ENCODE measurements at regions not wholly inside any gene's neighbourhood (a gene's known extent, or its start where the extent isn't known, plus 50 kb on each side); places are given as distances from the start of the nearest gene placed in this dataset.

DNA sequence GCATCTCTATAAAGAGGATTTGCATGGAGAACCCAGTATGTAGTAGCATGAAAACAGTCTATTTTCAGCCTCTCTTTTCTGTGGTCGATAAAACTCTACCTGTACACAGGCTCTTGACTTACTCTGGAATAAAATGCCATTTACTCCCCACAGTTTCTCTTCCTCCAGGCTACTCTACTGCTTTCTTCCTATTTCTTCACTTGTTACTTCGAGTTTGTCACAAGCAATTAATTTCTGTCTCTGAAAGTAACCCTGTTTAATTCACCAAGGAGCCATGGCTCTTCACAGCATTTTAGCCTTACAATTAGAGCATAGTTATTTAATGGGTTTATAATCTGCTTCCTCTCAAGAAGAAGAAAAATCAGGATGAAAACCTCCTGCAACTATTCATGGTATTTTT is 472.9 kb upstream of the PRKX start (continued):
- TF ChIP-seq MTA3 (IDR thresholded peaks at IDR 0.05; ENCODE audit: borderline replicate concordance, low read length) = no peak
- TF ChIP-seq, protein P1, sequence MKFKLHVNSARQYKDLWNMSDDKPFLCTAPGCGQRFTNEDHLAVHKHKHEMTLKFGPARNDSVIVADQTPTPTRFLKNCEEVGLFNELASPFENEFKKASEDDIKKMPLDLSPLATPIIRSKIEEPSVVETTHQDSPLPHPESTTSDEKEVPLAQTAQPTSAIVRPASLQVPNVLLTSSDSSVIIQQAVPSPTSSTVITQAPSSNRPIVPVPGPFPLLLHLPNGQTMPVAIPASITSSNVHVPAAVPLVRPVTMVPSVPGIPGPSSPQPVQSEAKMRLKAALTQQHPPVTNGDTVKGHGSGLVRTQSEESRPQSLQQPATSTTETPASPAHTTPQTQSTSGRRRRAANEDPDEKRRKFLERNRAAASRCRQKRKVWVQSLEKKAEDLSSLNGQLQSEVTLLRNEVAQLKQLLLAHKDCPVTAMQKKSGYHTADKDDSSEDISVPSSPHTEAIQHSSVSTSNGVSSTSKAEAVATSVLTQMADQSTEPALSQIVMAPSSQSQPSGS (IDR thresholded peaks at IDR 0.05; ENCODE audit: low read length) = no peak
- no peak for TF ChIP-seq NFYB (IDR thresholded peaks at IDR 0.05; ENCODE audit: insufficient read depth, low read depth, low read length)

DNA sequence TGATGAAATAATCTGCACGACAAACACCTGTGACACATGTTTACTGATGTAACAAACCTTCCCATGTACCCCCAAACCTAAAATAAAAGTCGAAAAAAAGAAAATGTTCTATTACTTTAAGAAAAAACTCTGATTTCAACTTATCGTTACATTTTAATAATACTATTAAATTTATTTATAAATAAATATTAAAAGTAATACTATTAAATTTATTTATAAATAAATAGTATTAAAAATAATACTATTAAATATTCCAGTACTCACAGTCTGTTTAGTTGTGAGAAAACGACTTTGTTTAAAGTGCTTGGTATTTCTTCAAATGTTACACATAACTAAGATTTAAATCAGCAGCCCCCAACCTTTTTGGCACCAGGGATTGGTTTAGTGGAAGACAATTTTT is 471.6 kb upstream of the PRKX start:
- no peak overlapping the region for H2AFZ ChIP-seq (ENCODE audit: control insufficient read depth, low read depth, low read length)
- no peaks in the 10 kb centered on the region for H3K79me2 ChIP-seq (ENCODE audit: control insufficient read depth, insufficient read depth, low read length)
- no peaks in the 10 kb centered on the region for H3K36me3 ChIP-seq (ENCODE audit: control insufficient read depth in 2 of 2, insufficient read depth in 2 of 2, low read length in 1 of 2)
- no peaks in the 10 kb centered on the region for H3K27me3 ChIP-seq (replicated peaks in 1 of 2; ENCODE audit: control insufficient read depth in 2 of 2, insufficient read depth in 2 of 2, low read length in 1 of 2)
- DNase-seq (ENCODE audit: low read depth, low spot score) (no peak), ATAC-seq (no peak), FAIRE-seq (no peak)
- intact Hi-C loops (cut with micrococcal nuclease; ENCODE audit: unreplicated experiment) (no loop called here), in situ Hi-C loops (cut with MboI) (no loop called here)
- ChIA-PET CTCF (no interaction called here), RAD21 (ENCODE audit: unreplicated experiment) (no interaction called here), POLR2A (no interaction called here), SMC1A (ENCODE audit: uncharacterized antibody, unreplicated experiment) (no interaction called here)
- H3K9me3 ChIP-seq (replicated peaks; ENCODE audit: control insufficient read depth, insufficient read depth, low read length) = no peaks in the 10 kb centered on the region
- no peak for TF ChIP-seq TCF3 (IDR thresholded peaks at IDR 0.05; ENCODE audit: borderline replicate concordance, insufficient read depth, low read depth, low read length)
- no peak for TF ChIP-seq SIX5 (IDR thresholded peaks at IDR 0.05; ENCODE audit: low read depth, low read length, severe bottlenecking)
- TF ChIP-seq RAD21 (IDR thresholded peaks at IDR 0.05; ENCODE audit: insufficient read depth, low read depth, low read length) = no peak
- TF ChIP-seq, protein P2, sequence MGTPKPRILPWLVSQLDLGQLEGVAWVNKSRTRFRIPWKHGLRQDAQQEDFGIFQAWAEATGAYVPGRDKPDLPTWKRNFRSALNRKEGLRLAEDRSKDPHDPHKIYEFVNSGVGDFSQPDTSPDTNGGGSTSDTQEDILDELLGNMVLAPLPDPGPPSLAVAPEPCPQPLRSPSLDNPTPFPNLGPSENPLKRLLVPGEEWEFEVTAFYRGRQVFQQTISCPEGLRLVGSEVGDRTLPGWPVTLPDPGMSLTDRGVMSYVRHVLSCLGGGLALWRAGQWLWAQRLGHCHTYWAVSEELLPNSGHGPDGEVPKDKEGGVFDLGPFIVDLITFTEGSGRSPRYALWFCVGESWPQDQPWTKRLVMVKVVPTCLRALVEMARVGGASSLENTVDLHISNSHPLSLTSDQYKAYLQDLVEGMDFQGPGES (IDR thresholded peaks at IDR 0.05) = no peak
- no peak for TF ChIP-seq HDGF (IDR thresholded peaks at IDR 0.05)
- no peak for TF ChIP-seq POU2F2 (IDR thresholded peaks at IDR 0.05; ENCODE audit: borderline replicate concordance, low read depth, low read length)
- no peak for TF ChIP-seq RBBP5 (conservative IDR thresholded peaks at IDR 0.05)
- TF ChIP-seq EGR1 (IDR thresholded peaks at IDR 0.05; ENCODE audit: borderline replicate concordance in 1 of 2, low read depth in 2 of 2, low read length in 2 of 2) = no peak
- TF ChIP-seq, protein P3, sequence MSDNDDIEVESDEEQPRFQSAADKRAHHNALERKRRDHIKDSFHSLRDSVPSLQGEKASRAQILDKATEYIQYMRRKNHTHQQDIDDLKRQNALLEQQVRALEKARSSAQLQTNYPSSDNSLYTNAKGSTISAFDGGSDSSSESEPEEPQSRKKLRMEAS (IDR thresholded peaks at IDR 0.05; ENCODE audit: low read depth, low read length) = no peak
- TF ChIP-seq TARDBP (IDR thresholded peaks at IDR 0.05; ENCODE audit: borderline replicate concordance) = no peak
- no peak for TF ChIP-seq TCF7 (IDR thresholded peaks at IDR 0.05; ENCODE audit: borderline replicate concordance)
- WGBS (ENCODE audit: insufficient coverage, insufficient replicate concordance, low lambda C conversion rate, missing lambda C conversion rate) = 9% methylated on average over 4 of the region's 4 CpGs
- no peak overlapping the region for H3K4me3 ChIP-seq
- no peaks in the 10 kb centered on the region for H3K4me1 ChIP-seq (ENCODE audit: control insufficient read depth, insufficient read depth, low read length)
- no peak overlapping the region for H3K4me2 ChIP-seq (ENCODE audit: control insufficient read depth, insufficient read depth)
- no peaks in the 10 kb centered on the region for H4K20me1 ChIP-seq (ENCODE audit: control insufficient read depth, insufficient read depth)
- no TSS peak for BruUV-seq (replicated peaks)
- H3K9ac ChIP-seq (ENCODE audit: control insufficient read depth, insufficient read depth, low read length) = no peak overlapping the region
- no peak overlapping the region for H3K27ac ChIP-seq (ENCODE audit: control insufficient read depth, insufficient read depth)

All from GM12878 (cell line).